K562 (cell line): ENCODE measurements at regions not wholly inside any gene's neighbourhood (a gene's known extent, or its start where the extent isn't known, plus 50 kb on each side); places are given as distances from the start of the nearest gene placed in this dataset.

Experiments used
- ATAC-seq: fragments of 200-7000 bp; cut with Tn5 transposase; 3 replicates; pipeline ENCODE4 v1.9.1; 2020; ENCODE audit warnings: moderate library complexity
- BruUV-seq: library from RNA; stranded (reverse); fragments of 400-500 nt; replicated peaks from 2 replicates; lab custom pipeline; 2021; lab: Mats Ljungman, UMichigan
- CTCF ChIA-PET: fragments of 300-600 bp; formaldehyde crosslinking; extraction: SDS; loops from one replicate; lab custom pipeline; 2021; ENCODE audit warnings: low intra/inter-chr PET ratio; lab: Yijun Ruan, JAX
- POLR2A ChIA-PET: fragments of 300-600, 350-650 bp; sonication (Branson Sonifier 250); formaldehyde crosslinking; extraction: SDS; loops from one replicate; lab custom pipeline; 2021; ENCODE audit warnings: antibody characterized with exemption, inconsistent platforms; lab: Yijun Ruan, JAX
- DNase-seq, 4 experiments: peaks; one replicate each; pipeline versions ENCODE4 v3.0.0 to v3.0.0-alpha.2; 2011 to 2018; ENCODE audit warnings: low spot score in 3 of 4, mixed read lengths in 3 of 4; ENCODE audit errors: extremely low read depth in 1 of 4
- FAIRE-seq: peaks from 2 replicates; lab custom pipeline; 2011; peaks lifted over from hg19 to GRCh38; lab: Jason Lieb, UNC
- H2AFZ ChIP-seq: 2 replicates; pipeline ENCODE4 v1.6.0; 2011; ENCODE audit warnings: low read depth, low read length, control low read depth, inconsistent platforms
- H3K27ac ChIP-seq: fragments of 200-600 bp; 3 replicates; pipeline ENCODE4 v1.8.0; 2011; ENCODE audit warnings: low read depth, mild to moderate bottlenecking, control low read depth, inconsistent platforms, low read length, moderate library complexity, mixed read lengths; ENCODE audit errors: extremely low read depth
- H3K27me3 ChIP-seq, 2 experiments: fragments of 300-600 bp in 1 of 2; 2 replicates in 1 of 2; 3 replicates in 1 of 2; pipeline versions ENCODE4 v1.6.0 to v1.8.0; 2011; ENCODE audit warnings: inconsistent platforms in 2 of 2, low read length in 2 of 2, mild to moderate bottlenecking in 1 of 2, mixed read lengths in 1 of 2, moderate library complexity in 1 of 2; ENCODE audit not compliant: control insufficient read depth in 2 of 2, insufficient read depth in 2 of 2
- H3K36me3 ChIP-seq: fragments of 300-600 bp; 3 replicates; pipeline ENCODE4 v1.8.0; 2011; ENCODE audit warnings: mild to moderate bottlenecking, low read length, inconsistent platforms; ENCODE audit not compliant: control insufficient read depth, insufficient read depth
- H3K4me1 ChIP-seq, 2 experiments: fragments of 200-600 bp in 1 of 2; replicated peaks in 1 of 2; 2 replicates in 1 of 2; 3 replicates in 1 of 2; pipeline versions ENCODE4 v1.5.1 to v1.8.0; 2011; ENCODE audit warnings: inconsistent platforms in 2 of 2, low read length in 2 of 2, mild to moderate bottlenecking in 1 of 2, mixed read lengths in 1 of 2, moderate library complexity in 1 of 2; ENCODE audit not compliant: control insufficient read depth in 2 of 2, insufficient read depth in 2 of 2
- H3K4me2 ChIP-seq: 2 replicates; pipeline ENCODE4 v1.6.1; 2011; ENCODE audit warnings: low read length, control low read depth, inconsistent platforms, mixed read lengths; ENCODE audit not compliant: insufficient read depth
- H3K4me3 ChIP-seq: fragments of 200-600 bp; sonication (generic), shearing (Covaris generic); 2 replicates; pipeline ENCODE4 v1.5.1; 2016; ENCODE audit warnings: control low read depth, inconsistent platforms
- H3K79me2 ChIP-seq: fragments of 200-600 bp; 3 replicates; pipeline ENCODE4 v1.8.0; 2011; ENCODE audit warnings: low read length, inconsistent platforms; ENCODE audit not compliant: control insufficient read depth, insufficient read depth
- H3K9ac ChIP-seq, 2 experiments: 2 replicates each; pipeline versions ENCODE4 v1.6.0 to v1.6.1; 2011; ENCODE audit warnings: low read depth in 2 of 2, low read length in 2 of 2, control low read depth in 1 of 2, inconsistent platforms in 1 of 2, mild to moderate bottlenecking in 1 of 2, mixed read lengths in 1 of 2; ENCODE audit not compliant: insufficient read depth in 1 of 2
- H3K9me1 ChIP-seq: one replicate; pipeline ENCODE4 v1.6.0; 2011; ENCODE audit warnings: inconsistent platforms, mild to moderate bottlenecking, low read length, moderate library complexity; ENCODE audit not compliant: control insufficient read depth, insufficient read depth
- H3K9me3 ChIP-seq: replicated peaks from 2 replicates; pipeline ENCODE4 v1.5.1; 2011; ENCODE audit warnings: low read depth, low read length, inconsistent platforms; ENCODE audit not compliant: control insufficient read depth, insufficient read depth
- H4K20me1 ChIP-seq: replicated peaks from 2 replicates; pipeline ENCODE4 v1.6.1; 2011; ENCODE audit warnings: low read length, inconsistent platforms, mixed read lengths; ENCODE audit not compliant: control insufficient read depth, insufficient read depth
- BCL6 ChIP-seq: fragments of 250-450 bp; sonication (Bioruptor Pico); IDR thresholded peaks from 2 replicates; pipeline ENCODE4 v1.4.0; 2020
- HMBOX1 ChIP-seq: sonication (generic); IDR thresholded peaks from 2 replicates; pipeline ENCODE4 v1.6.1; 2016
- MAX ChIP-seq: sonication (generic); formaldehyde crosslinking; IDR thresholded peaks from 2 replicates; pipeline ENCODE4 v1.9.0; 2022; ENCODE audit warnings: mild to moderate bottlenecking, missing genetic modification reagents
- NR2C2 ChIP-seq, 2 experiments: fragments of 200-800 bp in 1 of 2; sonication (Bioruptor generic) in 1 of 2; sonication (generic) in 1 of 2; formaldehyde crosslinking in 1 of 2; IDR thresholded peaks; 2 replicates each; pipeline versions ENCODE4 v1.6.1 to v1.8.0; 2016 to 2022; ENCODE audit warnings: mild to moderate bottlenecking in 1 of 2, missing compliant biosample characterization in 1 of 2, missing genetic modification characterization in 1 of 2, missing genetic modification reagents in 1 of 2
- RBM25 ChIP-seq: fragments of 200-400 bp; formaldehyde crosslinking; IDR thresholded peaks from 2 replicates; pipeline ENCODE4 v1.6.1; 2018; ENCODE audit warnings: low read length, low read depth, moderate library complexity; ENCODE audit not compliant: severe bottlenecking
- TFAP4 ChIP-seq: sonication (generic); formaldehyde crosslinking; IDR thresholded peaks from 2 replicates; pipeline ENCODE4 v1.8.0; 2022; ENCODE audit warnings: missing genetic modification reagents, mild to moderate bottlenecking, moderate library complexity, borderline replicate concordance
- ZNF239 ChIP-seq: fragments of 250-450 bp; sonication (Bioruptor Pico); IDR thresholded peaks from 2 replicates; pipeline ENCODE4 v1.4.0; 2020; ENCODE audit warnings: mild to moderate bottlenecking
- ZNF277 ChIP-seq: fragments of 250-450 bp; sonication (Bioruptor Pico); IDR thresholded peaks from 2 replicates; pipeline ENCODE4 v1.8.0; 2022; ENCODE audit warnings: inconsistent platforms, mild to moderate bottlenecking, moderate library complexity, borderline replicate concordance
- ZNF316 ChIP-seq: fragments of 450-650 bp; IDR thresholded peaks from 2 replicates; pipeline ENCODE4 v1.6.1; 2016
- ZNF584 ChIP-seq: fragments of 200-800 bp; sonication (Bioruptor generic); IDR thresholded peaks from 2 replicates; pipeline ENCODE4 v1.6.1; 2016; ENCODE audit warnings: low read depth, mild to moderate bottlenecking, missing genetic modification characterization, missing compliant biosample characterization
- ZSCAN32 ChIP-seq: fragments of 450-650 bp; formaldehyde crosslinking; IDR thresholded peaks from 2 replicates; pipeline ENCODE4 v1.4.0; 2020; ENCODE audit warnings: mild to moderate bottlenecking, moderate library complexity
- WGBS: fragments of 100-300 bp; shearing (Covaris generic); methylation state at CpG from one replicate; pipeline ENCODE4 v1.1.6; 2016; ENCODE audit warnings: low coverage, mixed read lengths; ENCODE audit not compliant: insufficient coverage; ENCODE audit errors: missing lambda C conversion rate; 5-methylcytosine and 5-hydroxymethylcytosine counted together
- in situ Hi-C: fragments of 300-500 bp; cut with MboI; formaldehyde crosslinking; loops from 4 replicates; pipeline ENCODE4 v1.15.0; 2018; ENCODE audit warnings: inconsistent platforms, mixed read lengths
- intact Hi-C: fragments of 100-400 bp; cut with micrococcal nuclease; formaldehyde crosslinking; loops from 2 replicates; pipeline ENCODE4 v1.14.2; 2022

GRCh38 chr4:53680598-53680997, 89.3 kb upstream of the LNX1 start (continued):
- TF ChIP-seq HMBOX1 (peak; percentile 29; the same call in 1 of the 2 replicates), ZSCAN32 (peak; percentile 65; the same call in 1 of the 2 replicates), BCL6 (no peak), NR2C2 (CRISPR knock-in tag; IDR thresholded peaks at IDR 0.05) (no peak), NR2C2 (tag; IDR thresholded peaks at IDR 0.05) (peak; percentile 46; the same call in 1 of the 2 replicates), ZNF277 (CRISPR knock-in tag) (no peak)

DNA sequence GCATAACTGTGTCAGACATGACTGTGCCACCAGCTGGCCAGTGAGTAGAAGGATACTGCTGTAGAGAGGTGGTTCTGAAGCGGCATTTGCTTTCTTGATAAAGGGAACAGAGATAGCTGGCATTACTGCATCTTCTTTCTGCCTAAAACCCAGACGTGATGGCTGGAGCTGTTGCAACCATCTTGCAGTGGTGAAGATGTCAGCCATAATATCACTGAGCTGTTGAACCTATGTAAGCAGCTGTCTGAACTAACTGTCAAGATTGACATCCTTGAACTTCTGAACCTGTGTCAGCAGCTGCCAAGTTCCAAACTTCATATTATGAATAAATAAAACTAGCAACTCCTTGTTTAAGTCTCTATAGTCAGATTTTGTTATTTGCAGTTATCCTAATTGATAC, 88.9 kb upstream of the LNX1 start:
- H3K9me3 ChIP-seq: no peaks in the 10 kb centered on the region
- no peak overlapping the region for H3K4me3 ChIP-seq
- POLR2A ChIA-PET: no interaction called here
- H3K4me2 ChIP-seq: no peak overlapping the region
- no peaks in the 10 kb centered on the region for H3K9me1 ChIP-seq
- no peaks in the 10 kb centered on the region for H3K4me1 ChIP-seq
- H3K79me2 ChIP-seq: no peaks in the 10 kb centered on the region
- TF ChIP-seq MAX (CRISPR knock-in tag) (no peak), ZNF239 (CRISPR knock-in tag) (no peak), ZNF316 (no peak), RBM25 (peak; percentile 32), ZNF584 (peak; percentile 87), TFAP4 (no peak)
- TF ChIP-seq, all 486 proteins: peak for 2
- intact Hi-C loops: no loop called here
- ATAC-seq (no peak), FAIRE-seq (no peak), DNase-seq (no peak)
- CTCF ChIA-PET: no interaction called here
- Histone ChIP-seq H3K36me3 (no peaks in the 10 kb centered on the region), H2AFZ (no peak overlapping the region), H4K20me1 (no peaks in the 10 kb centered on the region), H3K27ac (no peak overlapping the region), H3K9ac (no peak overlapping the region), H3K27me3 (no peaks in the 10 kb centered on the region)
- in situ Hi-C loops: no loop called here
- no TSS peak for BruUV-seq
- 0% methylated on average over 2 of the region's 2 CpGs for WGBS
